GM13976 (cell line): ENCODE measurements at regions not wholly inside any gene's neighbourhood (a gene's known extent, or its start where the extent isn't known, plus 50 kb on each side); places are given as distances from the start of the nearest gene placed in this dataset.

Source experiments
- DNase-seq: peaks from one replicate; pipeline ENCODE4 v3.0.0; 2012; ENCODE audit warnings: low spot score
- CTCF ChIP-seq: IDR thresholded peaks from 2 replicates; pipeline ENCODE4 v1.5.1; 2012; ENCODE audit warnings: borderline replicate concordance, mild to moderate bottlenecking; ENCODE audit not compliant: insufficient read depth; ENCODE audit errors: extremely low read depth, missing control alignments, control extremely low read depth
- in situ Hi-C: fragments of 300-500 bp; cut with MboI; formaldehyde crosslinking; loops from one replicate; pipeline ENCODE4 v1.12.0; 2022; ENCODE audit warnings: low sequenced_read_pairs, mixed read lengths, inconsistent platforms; ENCODE audit not compliant: unreplicated experiment

- in situ Hi-C loops: no loop called here
- no peak for DNase-seq
- no peak for TF ChIP-seq CTCF
Observed at GRCh38 chr11:79822766-79823165, 381.9 kb upstream of the TENM4 start.

- in situ Hi-C loops: no loop called here
- DNase-seq: no peak
- TF ChIP-seq CTCF: no peak
Observed at GRCh38 chr11:79813551-79813950, 372.7 kb upstream of the TENM4 start.

DNA sequence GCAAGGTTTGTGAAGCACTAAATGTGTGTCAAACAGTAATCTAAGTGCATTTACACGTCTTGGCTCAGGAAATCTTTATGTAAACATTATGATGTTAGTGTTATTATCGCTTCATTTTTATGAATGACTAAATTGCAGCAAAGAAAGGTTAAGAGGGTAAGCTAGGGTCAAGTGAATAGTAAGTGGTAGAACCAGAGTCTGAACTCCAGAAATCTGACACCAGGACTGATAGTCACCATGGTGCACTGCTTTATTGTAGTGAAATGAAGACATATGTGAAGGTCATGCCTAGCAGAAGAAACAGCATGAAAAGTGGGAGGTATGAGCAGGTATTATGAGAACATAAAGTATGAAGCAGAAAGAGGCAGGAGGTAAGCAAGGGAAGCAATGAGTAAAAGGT, 368.7 kb upstream of the TENM4 start:
- no peak for DNase-seq
- TF ChIP-seq CTCF: no peak
- in situ Hi-C loops: no loop called here

- in situ Hi-C loops: no loop called here
- TF ChIP-seq CTCF: no peak
- no peak for DNase-seq
Observed at GRCh38 chr11:79807506-79807905, 366.7 kb upstream of the TENM4 start.

DNA sequence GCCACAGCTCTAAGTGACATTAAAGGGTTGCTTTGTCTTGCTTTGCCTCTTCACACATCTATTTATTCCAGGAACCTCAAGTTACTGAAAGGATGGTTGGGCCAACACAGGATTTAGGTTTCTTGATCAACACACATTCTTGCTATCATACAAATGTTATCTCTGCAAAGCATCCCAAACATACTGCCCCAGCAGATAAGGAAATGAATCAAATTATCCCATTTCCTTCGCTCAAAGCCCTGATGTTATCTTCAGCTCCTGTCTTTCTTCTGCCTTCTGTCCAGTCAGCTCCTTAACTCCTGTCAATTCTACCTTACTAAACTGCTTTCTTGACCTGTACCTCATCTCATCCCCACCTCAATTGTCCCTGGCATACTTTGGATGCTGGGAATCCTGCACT, 355.9 kb upstream of the TENM4 start:
- TF ChIP-seq CTCF: no peak
- in situ Hi-C loops: no loop called here

GRCh38 chr11:79794484-79795393, 353.9 kb upstream of the TENM4 start:
- DNase-seq: no peak
- no peak for TF ChIP-seq CTCF
- in situ Hi-C loops: no loop called here

More for the DNA sequence above, 355.9 kb upstream of the TENM4 start:
- no peak for DNase-seq
